ENCODE measurements at regions not wholly inside any gene's neighbourhood (a gene's known extent, or its start where the extent isn't known, plus 50 kb on each side); places are given as distances from the start of the nearest gene placed in this dataset.
"Not testable (repeated sequence)": the region's sequence is repeated elsewhere in the genome, so short reads cannot be mapped to it uniquely, and the experiment has no call there.

DNA sequence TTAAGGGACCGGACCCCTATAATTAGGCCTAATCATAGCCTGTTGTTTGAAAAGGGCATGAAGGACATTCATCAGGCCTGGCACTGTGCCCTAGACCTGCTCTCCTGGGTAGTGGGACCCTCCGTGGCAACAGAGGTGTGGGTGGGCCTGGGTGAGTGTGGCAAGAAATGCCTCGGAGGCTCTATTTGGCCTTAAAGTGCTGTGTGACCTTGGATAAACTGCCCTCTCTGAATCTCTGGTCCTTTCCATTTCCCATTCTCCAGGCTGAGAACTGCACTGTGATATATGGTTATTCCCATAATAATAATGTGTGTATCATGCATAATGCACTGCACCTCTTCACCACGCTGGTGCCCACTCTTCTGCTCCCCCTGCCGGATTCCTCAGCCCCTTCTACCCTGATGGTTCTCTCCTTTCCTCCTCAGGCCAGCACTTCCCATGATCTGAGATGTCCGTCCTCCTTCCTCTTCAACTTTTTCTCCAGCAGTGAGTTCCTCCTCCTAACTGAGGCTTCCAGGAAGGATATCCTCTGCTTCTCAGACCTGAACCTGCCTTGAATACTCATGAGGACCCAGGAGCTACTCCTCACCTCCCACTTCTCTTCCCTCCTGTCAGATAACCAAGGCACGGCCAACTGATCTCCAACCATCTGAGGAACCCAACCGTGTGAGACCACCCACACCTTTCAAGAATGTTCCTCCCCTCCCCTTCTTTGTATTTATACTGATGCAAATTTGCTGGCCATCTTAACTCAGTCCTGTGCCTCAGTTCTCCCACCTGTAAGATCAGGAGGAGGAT lies 111.0 kb upstream of the PZP start:
- Histone ChIP-seq H3K4me3 (ENCODE audit: insufficient read depth, low read depth, low read length) (no peak overlapping the region), H3K27me3 (ENCODE audit: control insufficient read depth, insufficient read depth, low read length) (no peaks in the 10 kb centered on the region), H3K36me3 (replicated peaks; ENCODE audit: control insufficient read depth, insufficient read depth, low read length) (no peaks in the 10 kb centered on the region)
- DNase-seq, result no peak

DNA sequence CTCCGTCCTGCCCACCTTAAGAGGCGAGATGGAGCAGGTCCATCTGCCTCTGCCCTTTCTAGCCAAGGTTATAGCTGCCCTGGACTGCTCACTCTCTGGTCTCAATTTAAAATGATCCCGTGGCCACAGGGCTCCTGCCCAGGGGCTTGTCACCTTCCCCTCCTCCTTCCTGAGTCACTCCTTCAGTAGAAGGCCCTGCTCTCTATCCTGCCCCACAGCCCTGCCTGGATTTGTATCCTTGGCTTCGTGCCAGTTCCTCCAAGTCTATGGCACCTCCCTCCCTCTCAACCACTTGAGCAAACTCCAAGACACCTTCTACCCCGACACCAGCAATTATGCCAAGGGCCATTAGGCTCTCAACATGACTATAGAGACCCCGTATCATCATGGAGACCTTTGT lies 105.3 kb upstream of the PZP start:
- not testable (repeated sequence) for H3K27me3 ChIP-seq (ENCODE audit: control insufficient read depth, insufficient read depth, low read length); H3K36me3 ChIP-seq (replicated peaks; ENCODE audit: control insufficient read depth, insufficient read depth, low read length); H3K4me3 ChIP-seq (ENCODE audit: insufficient read depth, low read depth, low read length); DNase-seq

DNA sequence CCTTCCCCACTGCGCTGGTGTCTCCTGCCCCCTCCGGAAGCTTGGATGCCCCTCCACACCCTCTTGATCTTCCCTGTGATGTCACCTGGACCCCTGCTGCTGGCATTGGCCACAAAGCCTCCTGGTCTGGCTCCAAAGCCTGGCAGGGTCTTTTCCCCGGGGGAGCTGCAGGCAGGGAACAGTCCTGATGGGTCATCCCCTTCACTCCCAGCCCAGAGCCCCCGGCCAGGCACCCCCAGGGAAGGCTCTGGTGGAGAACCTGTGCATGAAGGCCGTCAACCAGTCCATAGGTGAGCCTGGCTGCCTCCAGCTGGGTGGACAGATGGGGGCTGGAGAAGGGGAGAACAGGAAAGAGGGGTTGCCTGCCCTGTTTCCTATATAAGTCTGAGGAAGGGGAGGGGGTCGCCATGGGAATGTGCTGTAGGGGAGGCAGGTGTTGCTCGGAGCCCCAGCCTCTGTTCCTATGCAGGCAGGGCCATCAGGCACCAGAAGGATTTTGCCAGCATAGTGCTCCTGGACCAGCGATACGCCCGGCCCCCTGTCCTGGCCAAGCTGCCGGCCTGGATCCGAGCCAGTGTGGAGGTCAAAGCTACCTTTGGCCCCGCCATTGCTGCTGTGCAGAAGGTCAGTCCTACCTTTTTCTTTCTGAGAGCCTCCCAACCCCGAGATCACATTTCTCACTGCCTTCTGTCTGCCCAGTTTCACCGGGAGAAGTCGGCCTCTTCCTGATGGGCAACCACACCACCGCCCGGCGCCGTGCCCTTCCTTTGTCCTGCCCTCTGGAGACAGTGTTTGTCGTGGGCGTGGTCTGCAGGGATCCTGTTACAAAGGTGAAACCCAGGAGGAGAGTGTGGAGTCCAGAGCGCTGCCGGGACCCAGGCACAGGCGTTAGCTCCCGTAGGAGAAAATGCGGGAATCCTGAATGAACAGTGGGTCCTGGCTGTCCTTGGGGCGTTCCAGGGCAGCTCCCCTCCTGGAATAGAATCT lies 104.5 kb upstream of the PZP start:
- not testable (repeated sequence) for H3K27me3 ChIP-seq (ENCODE audit: control insufficient read depth, insufficient read depth, low read length); DNase-seq; H3K4me3 ChIP-seq (ENCODE audit: insufficient read depth, low read depth, low read length); H3K36me3 ChIP-seq (replicated peaks; ENCODE audit: control insufficient read depth, insufficient read depth, low read length)

DNA sequence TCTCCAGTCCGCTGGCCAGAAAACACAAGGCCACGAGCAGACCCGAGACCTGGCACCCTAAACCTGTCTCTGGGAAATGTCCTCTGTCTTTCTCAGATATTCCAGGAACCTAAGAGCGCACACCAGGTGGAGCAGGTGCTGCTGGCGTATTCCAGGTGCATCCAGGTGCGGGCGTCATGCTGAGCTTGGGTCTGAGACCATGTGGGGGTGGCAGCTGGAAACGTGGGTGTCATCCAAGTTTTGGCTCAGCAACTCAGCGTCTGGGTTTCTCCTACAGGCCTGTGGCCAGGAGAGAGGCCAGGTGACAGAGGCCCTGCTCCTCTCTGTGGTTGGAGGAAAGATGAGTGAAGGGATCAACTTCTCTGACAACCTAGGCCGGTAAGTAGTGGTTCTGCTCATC lies 103.3 kb upstream of the PZP start:
- H3K27me3 ChIP-seq (ENCODE audit: control insufficient read depth, insufficient read depth, low read length); H3K36me3 ChIP-seq (replicated peaks; ENCODE audit: control insufficient read depth, insufficient read depth, low read length); DNase-seq; H3K4me3 ChIP-seq (ENCODE audit: insufficient read depth, low read depth, low read length): not testable (repeated sequence)

DNA sequence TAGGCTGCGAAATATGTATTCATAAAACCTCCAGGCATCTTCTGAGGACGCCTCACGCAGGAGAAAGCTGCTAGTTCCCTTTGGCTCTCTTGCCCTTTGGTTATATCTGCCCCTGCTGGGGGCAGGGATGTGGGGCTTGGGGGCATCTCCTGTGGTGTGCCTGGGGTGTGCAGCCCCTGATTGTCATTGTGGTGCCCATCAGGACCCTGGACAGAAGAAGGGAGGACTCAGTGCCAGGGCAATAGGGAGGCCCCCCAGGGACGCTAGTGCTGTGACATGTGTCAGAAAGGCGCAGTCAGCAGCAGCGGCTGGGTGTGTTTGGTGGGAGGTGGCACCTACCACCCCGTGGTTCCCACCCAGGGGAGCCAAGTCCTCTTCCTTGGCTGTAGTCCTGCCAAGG lies 102.5 kb upstream of the PZP start:
- H3K4me3 ChIP-seq (ENCODE audit: insufficient read depth, low read depth, low read length); DNase-seq; H3K27me3 ChIP-seq (ENCODE audit: control insufficient read depth, insufficient read depth, low read length); H3K36me3 ChIP-seq (replicated peaks; ENCODE audit: control insufficient read depth, insufficient read depth, low read length): not testable (repeated sequence)

GRCh38 chr12:9309749-9310148 lies 101.6 kb upstream of the PZP start:
- DNase-seq; H3K4me3 ChIP-seq (ENCODE audit: insufficient read depth, low read depth, low read length); H3K36me3 ChIP-seq (replicated peaks; ENCODE audit: control insufficient read depth, insufficient read depth, low read length); H3K27me3 ChIP-seq (ENCODE audit: control insufficient read depth, insufficient read depth, low read length): not testable (repeated sequence)

DNA sequence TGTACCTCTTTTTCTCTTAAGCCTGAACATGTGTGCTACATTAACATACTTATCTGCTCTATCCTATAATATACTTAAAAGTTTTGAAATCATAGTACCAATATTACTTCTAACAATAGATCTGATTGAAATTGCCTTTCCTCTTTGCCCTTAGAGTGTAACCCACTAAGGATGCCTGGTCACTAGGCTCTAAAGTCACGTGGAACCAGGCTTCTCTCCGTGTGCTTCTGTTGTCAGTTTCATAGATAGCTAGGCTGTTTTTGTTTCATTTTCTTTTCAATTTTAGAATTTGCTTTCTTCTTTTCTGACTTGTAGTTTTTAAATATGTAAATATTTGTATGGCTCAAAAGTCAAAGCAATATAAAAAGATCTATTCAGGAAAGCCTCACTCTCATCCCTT lies 100.5 kb upstream of the PZP start:
- not testable (repeated sequence) for DNase-seq

DNA sequence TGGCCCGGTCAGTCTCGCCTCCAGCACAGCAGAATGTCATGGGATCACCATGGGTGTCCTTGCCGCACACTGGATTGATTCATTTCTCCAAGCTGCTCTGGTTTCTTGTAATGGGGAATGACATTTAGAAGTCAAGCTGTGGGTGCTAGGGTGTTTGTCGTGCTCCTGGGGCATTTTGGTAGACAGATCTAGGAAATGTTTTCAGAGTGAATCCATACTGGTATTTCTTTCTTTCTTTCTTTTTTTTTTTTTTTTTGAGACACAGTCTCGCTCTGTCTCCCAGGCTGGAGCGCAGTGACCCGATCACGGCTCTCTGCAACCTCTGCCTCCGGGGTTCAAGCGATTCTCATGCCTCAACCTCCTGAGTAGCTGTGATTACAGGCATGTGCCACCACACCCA lies 100.0 kb upstream of the PZP start:
- H3K36me3 ChIP-seq (replicated peaks; ENCODE audit: control insufficient read depth, insufficient read depth, low read length); DNase-seq; H3K27me3 ChIP-seq (ENCODE audit: control insufficient read depth, insufficient read depth, low read length); H3K4me3 ChIP-seq (ENCODE audit: insufficient read depth, low read depth, low read length): not testable (repeated sequence)

More for the DNA sequence above, 100.5 kb upstream of the PZP start:
- not testable (repeated sequence) for H3K27me3 ChIP-seq (ENCODE audit: control insufficient read depth, insufficient read depth, low read length); H3K4me3 ChIP-seq (ENCODE audit: insufficient read depth, low read depth, low read length); H3K36me3 ChIP-seq (replicated peaks; ENCODE audit: control insufficient read depth, insufficient read depth, low read length)

GRCh38 chr12:9307255-9307654 lies 99.1 kb upstream of the PZP start:
- H3K27me3 ChIP-seq (ENCODE audit: control insufficient read depth, insufficient read depth, low read length); H3K36me3 ChIP-seq (replicated peaks; ENCODE audit: control insufficient read depth, insufficient read depth, low read length); DNase-seq; H3K4me3 ChIP-seq (ENCODE audit: insufficient read depth, low read depth, low read length): not testable (repeated sequence)

- not testable (repeated sequence) for H3K36me3 ChIP-seq (replicated peaks; ENCODE audit: control insufficient read depth, insufficient read depth, low read length); H3K4me3 ChIP-seq (ENCODE audit: insufficient read depth, low read depth, low read length); H3K27me3 ChIP-seq (ENCODE audit: control insufficient read depth, insufficient read depth, low read length); DNase-seq
These were observed 97.8 kb upstream of the PZP start for GRCh38 chr12:9306004-9306403.

DNA sequence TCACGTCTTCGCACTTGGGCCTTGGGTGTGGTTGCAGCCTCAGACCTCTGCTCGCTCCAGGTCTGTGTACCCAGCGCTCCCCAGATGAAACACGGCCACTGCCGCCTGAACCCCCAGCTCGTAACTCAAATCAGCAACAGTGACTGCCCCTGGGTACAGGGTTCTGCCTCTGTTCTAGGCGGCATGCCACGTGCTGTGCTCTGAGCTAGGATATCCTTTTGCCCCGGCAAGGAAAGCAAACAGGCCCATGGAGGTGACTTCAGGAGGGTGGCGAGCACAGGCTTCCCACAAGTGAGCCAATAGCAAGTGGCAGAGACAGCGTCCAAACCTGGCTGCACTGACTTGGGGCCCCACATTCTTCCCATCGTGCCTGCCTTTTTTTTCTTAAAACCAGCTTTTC lies 96.3 kb upstream of the PZP start:
- not testable (repeated sequence) for DNase-seq; H3K4me3 ChIP-seq (ENCODE audit: insufficient read depth, low read depth, low read length)

GRCh38 chr12:9295872-9296271 lies 87.7 kb upstream of the PZP start:
- DNase-seq; H3K4me3 ChIP-seq (ENCODE audit: insufficient read depth, low read depth, low read length); H3K27me3 ChIP-seq (ENCODE audit: control insufficient read depth, insufficient read depth, low read length); H3K36me3 ChIP-seq (replicated peaks; ENCODE audit: control insufficient read depth, insufficient read depth, low read length): not testable (repeated sequence)

More for the DNA sequence above, 96.3 kb upstream of the PZP start:
- not testable (repeated sequence) for H3K36me3 ChIP-seq (replicated peaks; ENCODE audit: control insufficient read depth, insufficient read depth, low read length); H3K27me3 ChIP-seq (ENCODE audit: control insufficient read depth, insufficient read depth, low read length)

GRCh38 chr12:9294072-9294620 lies 86.0 kb upstream of the PZP start:
- not testable (repeated sequence) for H3K36me3 ChIP-seq (replicated peaks; ENCODE audit: control insufficient read depth, insufficient read depth, low read length); H3K4me3 ChIP-seq (ENCODE audit: insufficient read depth, low read depth, low read length); H3K27me3 ChIP-seq (ENCODE audit: control insufficient read depth, insufficient read depth, low read length); DNase-seq

- H3K4me3 ChIP-seq (ENCODE audit: insufficient read depth, low read depth, low read length); H3K36me3 ChIP-seq (replicated peaks; ENCODE audit: control insufficient read depth, insufficient read depth, low read length); H3K27me3 ChIP-seq (ENCODE audit: control insufficient read depth, insufficient read depth, low read length); DNase-seq: not testable (repeated sequence)
These were observed 85.2 kb upstream of the PZP start for GRCh38 chr12:9293391-9293790.

GRCh38 chr12:9289984-9290383 lies 81.8 kb upstream of the PZP start:
- not testable (repeated sequence) for H3K4me3 ChIP-seq (ENCODE audit: insufficient read depth, low read depth, low read length); H3K27me3 ChIP-seq (ENCODE audit: control insufficient read depth, insufficient read depth, low read length); DNase-seq; H3K36me3 ChIP-seq (replicated peaks; ENCODE audit: control insufficient read depth, insufficient read depth, low read length)
